H9 (cell line): ENCODE measurements at regions not wholly inside any gene's neighbourhood (a gene's known extent, or its start where the extent isn't known, plus 50 kb on each side); places are given as distances from the start of the nearest gene placed in this dataset.

Source experiments
- DNase-seq: peaks from one replicate; pipeline ENCODE4 v3.0.0-alpha.2; 2017
- H2AFZ ChIP-seq: one replicate; pipeline ENCODE4 v1.6.1; 2013; ENCODE audit warnings: mild to moderate bottlenecking, low read length, control low read depth, moderate library complexity
- H2AK5ac ChIP-seq: 2 replicates; pipeline ENCODE4 v1.6.1; 2013; ENCODE audit warnings: low read length, control low read depth, mixed read lengths; ENCODE audit not compliant: insufficient read length
- H2BK120ac ChIP-seq: one replicate; pipeline ENCODE4 v1.6.1; 2013; ENCODE audit warnings: low read depth, mild to moderate bottlenecking, low read length, control low read depth, inconsistent platforms; ENCODE audit not compliant: poor library complexity, severe bottlenecking
- H2BK12ac ChIP-seq: 2 replicates; pipeline ENCODE4 v1.6.1; 2013; ENCODE audit warnings: low read length, control low read depth, mixed read lengths, low read depth; ENCODE audit not compliant: insufficient read length
- H2BK15ac ChIP-seq: 2 replicates; pipeline ENCODE4 v1.6.1; 2013; ENCODE audit warnings: low read depth, low read length, control low read depth
- H2BK20ac ChIP-seq: one replicate; pipeline ENCODE4 v1.6.1; 2013; ENCODE audit warnings: low read depth, mild to moderate bottlenecking, low read length, control low read depth, inconsistent platforms; ENCODE audit not compliant: poor library complexity, severe bottlenecking
- H2BK5ac ChIP-seq: 2 replicates; pipeline ENCODE4 v1.6.1; 2013; ENCODE audit warnings: low read length, control low read depth, mixed read lengths; ENCODE audit not compliant: insufficient read length
- H3K14ac ChIP-seq: 2 replicates; pipeline ENCODE4 v1.6.1; 2013; ENCODE audit warnings: low read length, control low read depth; ENCODE audit not compliant: insufficient read depth
- H3K18ac ChIP-seq: 2 replicates; pipeline ENCODE4 v1.6.1; 2013; ENCODE audit warnings: low read depth, mild to moderate bottlenecking, mixed read lengths, low read length, control low read depth; ENCODE audit not compliant: insufficient read length
- H3K23ac ChIP-seq: 2 replicates; pipeline ENCODE4 v1.6.1; 2013; ENCODE audit warnings: low read length, control low read depth, mixed read lengths, low read depth; ENCODE audit not compliant: insufficient read length
- H3K23me2 ChIP-seq: 2 replicates; pipeline ENCODE4 v1.6.1; 2013; ENCODE audit warnings: low read depth, mild to moderate bottlenecking, mixed read lengths, low read length, control low read depth; ENCODE audit not compliant: insufficient read length, poor library complexity, severe bottlenecking
- H3K27ac ChIP-seq: 2 replicates; pipeline ENCODE4 v1.5.1; 2013; ENCODE audit warnings: low read length, control low read depth, mixed read lengths, low read depth; ENCODE audit not compliant: insufficient read length
- H3K27me3 ChIP-seq: 2 replicates; pipeline ENCODE4 v1.6.1; 2013; ENCODE audit warnings: low read length, control low read depth, inconsistent platforms; ENCODE audit not compliant: insufficient read depth
- H3K4ac ChIP-seq: 2 replicates; pipeline ENCODE4 v1.6.1; 2013; ENCODE audit warnings: low read depth, mild to moderate bottlenecking, control low read depth, inconsistent platforms, low read length, moderate library complexity
- H3K4me1 ChIP-seq: 2 replicates; pipeline ENCODE4 v1.6.1; 2013; ENCODE audit warnings: low read length, control low read depth, inconsistent platforms; ENCODE audit not compliant: insufficient read depth
- H3K4me2 ChIP-seq: 2 replicates; pipeline ENCODE4 v1.6.1; 2013; ENCODE audit warnings: low read length, control low read depth, mixed read lengths; ENCODE audit not compliant: insufficient read length, insufficient read depth
- H3K56ac ChIP-seq: 2 replicates; pipeline ENCODE4 v1.6.1; 2013; ENCODE audit warnings: low read depth, mild to moderate bottlenecking, mixed read lengths, low read length, control low read depth; ENCODE audit not compliant: insufficient read length
- H3K79me1 ChIP-seq: 2 replicates; pipeline ENCODE4 v1.6.1; 2013; ENCODE audit warnings: low read depth, mild to moderate bottlenecking, moderate library complexity, low read length, control low read depth, inconsistent platforms; ENCODE audit not compliant: insufficient read depth, poor library complexity, severe bottlenecking
- H3K79me2 ChIP-seq: 2 replicates; pipeline ENCODE4 v1.6.1; 2013; ENCODE audit warnings: low read length, control low read depth, inconsistent platforms; ENCODE audit not compliant: insufficient read depth
- H3K9ac ChIP-seq: 2 replicates; pipeline ENCODE4 v1.6.1; 2013; ENCODE audit warnings: low read length, control low read depth, mixed read lengths; ENCODE audit not compliant: insufficient read length; ENCODE audit errors: extremely low read depth
- H3K9me3 ChIP-seq: one replicate; pipeline ENCODE4 v1.6.1; 2013; ENCODE audit warnings: low read depth, low read length, inconsistent platforms; ENCODE audit not compliant: control insufficient read depth
- H3T11ph ChIP-seq: one replicate; pipeline ENCODE4 v1.6.1; 2013; ENCODE audit warnings: mild to moderate bottlenecking, low read length, control low read depth, inconsistent platforms
- H4K20me1 ChIP-seq: one replicate; pipeline ENCODE4 v1.6.1; 2013; ENCODE audit not compliant: control insufficient read depth, insufficient read length, insufficient read depth
- H4K5ac ChIP-seq: 2 replicates; pipeline ENCODE4 v1.6.1; 2013; ENCODE audit warnings: low read depth, mild to moderate bottlenecking, mixed read lengths, low read length, control low read depth; ENCODE audit not compliant: insufficient read length
- H4K8ac ChIP-seq: replicated peaks from 2 replicates; pipeline ENCODE4 v1.6.1; 2013; ENCODE audit warnings: low read length, control low read depth, mixed read lengths, low read depth; ENCODE audit not compliant: insufficient read length
- H4K91ac ChIP-seq: 2 replicates; pipeline ENCODE4 v1.6.1; 2013; ENCODE audit warnings: low read depth, mild to moderate bottlenecking, moderate library complexity, mixed read lengths, low read length, control low read depth; ENCODE audit not compliant: insufficient read length
- H3K27ac Mint-ChIP-seq, 3 experiments: 2 replicates in 2 of 3; 3 replicates in 1 of 3; pipeline ENCODE4 v1.8.0; 2020 to 2021; ENCODE audit warnings: mixed read lengths in 3 of 3, mild to moderate bottlenecking in 1 of 3, moderate library complexity in 1 of 3
- H3K27me3 Mint-ChIP-seq: 2 replicates; pipeline ENCODE4 v1.8.0; 2021; ENCODE audit warnings: low read depth, mild to moderate bottlenecking, moderate library complexity, mixed read lengths
- H3K36me3 Mint-ChIP-seq, 3 experiments: 2 replicates in 2 of 3; 3 replicates in 1 of 3; pipeline ENCODE4 v1.8.0; 2020 to 2021; ENCODE audit warnings: low read depth in 3 of 3, mixed read lengths in 3 of 3; ENCODE audit not compliant: insufficient read depth in 1 of 3
- H3K4me1 Mint-ChIP-seq, 2 experiments: 2 replicates each; pipeline ENCODE4 v1.8.0; 2020; ENCODE audit warnings: mixed read lengths in 2 of 2
- H3K4me3 Mint-ChIP-seq, 2 experiments: 2 replicates in 1 of 2; 3 replicates in 1 of 2; pipeline ENCODE4 v1.8.0; 2020 to 2021; ENCODE audit warnings: mild to moderate bottlenecking in 2 of 2, mixed read lengths in 2 of 2, moderate library complexity in 1 of 2
- H3K9me3 Mint-ChIP-seq, 2 experiments: 2 replicates in 1 of 2; 3 replicates in 1 of 2; pipeline ENCODE4 v1.8.0; 2020; ENCODE audit warnings: mild to moderate bottlenecking in 2 of 2, mixed read lengths in 2 of 2, moderate library complexity in 1 of 2
- CTCF ChIP-seq: fragments of 200-600 bp; sonication (generic); conservative IDR thresholded peaks from 3 replicates; pipeline ENCODE4 v1.8.0; 2021; ENCODE audit warnings: antibody characterized with exemption, mild to moderate bottlenecking
- WGBS: extraction: QIAGEN DNeasy Blood & Tissue Kit; methylation state at CpG from one replicate; pipeline ENCODE4 v1.1.7; 2013; ENCODE audit warnings: missing lambda C conversion rate, low lambda C conversion rate, mixed read lengths; ENCODE audit not compliant: insufficient read length; ENCODE audit errors: extremely low coverage; 5-methylcytosine and 5-hydroxymethylcytosine counted together

GRCh38 chr9:78893774-78894401 lies 597.0 kb downstream of the PSAT1 start:
- H3K56ac ChIP-seq = no peak overlapping the region
- no peak for DNase-seq
- no peak overlapping the region for H2AK5ac ChIP-seq
- TF ChIP-seq CTCF = no peak
- H3K9me3 ChIP-seq = peaks cover 6% of the 10 kb centered on the region
- H3K27ac ChIP-seq = no peak overlapping the region
- no peak overlapping the region for H2BK120ac ChIP-seq
- no peak overlapping the region for H2AFZ ChIP-seq
- H2BK15ac ChIP-seq = no peak overlapping the region
- no peak overlapping the region for H2BK12ac ChIP-seq
- no peak overlapping the region for H3K27ac Mint-ChIP-seq
- no peaks in the 10 kb centered on the region for H4K20me1 ChIP-seq
- H3K27me3 ChIP-seq = no peaks in the 10 kb centered on the region
- no peaks in the 10 kb centered on the region for H3K27me3 Mint-ChIP-seq
- H3K4me1 Mint-ChIP-seq = peaks cover 0 to 3% of the 10 kb centered on the region in 2 experiments; a peak in 1 of 4 replicates
- peaks cover 0 to 10% (median 5%) of the 10 kb centered on the region in 3 experiments; a peak in 3 of 7 replicates for H3K36me3 Mint-ChIP-seq
- H3K14ac ChIP-seq = no peak overlapping the region
- no peak overlapping the region for H3K4me2 ChIP-seq
- H3K23me2 ChIP-seq = no peaks in the 10 kb centered on the region
- no peak overlapping the region for H3T11ph ChIP-seq
- no peak overlapping the region for H3K4me3 Mint-ChIP-seq
- no CpG with 5 or more reads among the region's 2 CpGs for WGBS
- no peak overlapping the region for H3K18ac ChIP-seq
- no peaks in the 10 kb centered on the region for H3K79me1 ChIP-seq
- no peak overlapping the region for H4K8ac ChIP-seq
- no peak overlapping the region for H3K4ac ChIP-seq
- peaks cover 11 to 15% of the 10 kb centered on the region in 2 experiments; a peak in 3 of 5 replicates for H3K9me3 Mint-ChIP-seq
- no peak overlapping the region for H2BK5ac ChIP-seq
- no peak overlapping the region for H4K91ac ChIP-seq
- no peak overlapping the region for H3K9ac ChIP-seq
- no peak overlapping the region for H3K23ac ChIP-seq
- H3K79me2 ChIP-seq = no peaks in the 10 kb centered on the region
- no peak overlapping the region for H4K5ac ChIP-seq
- H3K4me1 ChIP-seq = no peaks in the 10 kb centered on the region
- H2BK20ac ChIP-seq = no peak overlapping the region
